Mesendoderm (in vitro differentiated cells): ENCODE measurements at regions not wholly inside any gene's neighbourhood (a gene's known extent, or its start where the extent isn't known, plus 50 kb on each side); places are given as distances from the start of the nearest gene placed in this dataset.
A peak's percentile ranks its signal among the peaks of the same experiment; 100 is the strongest.

Experiments used
- DNase-seq: peaks from one replicate; pipeline ENCODE4 v3.0.0; 2013
- H2AK5ac ChIP-seq: 2 replicates; pipeline ENCODE4 v1.6.1; 2013; ENCODE audit warnings: low read length, inconsistent platforms
- H2BK120ac ChIP-seq: 2 replicates; pipeline ENCODE4 v1.6.1; 2013; ENCODE audit warnings: low read depth, mild to moderate bottlenecking, low read length, moderate library complexity, mixed read lengths
- H2BK15ac ChIP-seq: replicated peaks from 2 replicates; pipeline ENCODE4 v1.6.1; 2013; ENCODE audit warnings: low read depth, mild to moderate bottlenecking, moderate library complexity
- H2BK5ac ChIP-seq: 2 replicates; pipeline ENCODE4 v1.6.1; 2013; ENCODE audit warnings: low read length, inconsistent platforms
- H3K18ac ChIP-seq: 2 replicates; pipeline ENCODE4 v1.6.1; 2013; ENCODE audit warnings: mild to moderate bottlenecking, low read length, mixed read lengths
- H3K23ac ChIP-seq: one replicate; pipeline ENCODE4 v1.6.1; 2013; ENCODE audit warnings: low read length
- H3K27ac ChIP-seq: 2 replicates; pipeline ENCODE4 v1.5.1; 2013; ENCODE audit warnings: low read depth, mild to moderate bottlenecking, inconsistent platforms, low read length, moderate library complexity
- H3K27me3 ChIP-seq: 2 replicates; pipeline ENCODE4 v1.6.1; 2013; ENCODE audit warnings: low read length, control low read depth, mild to moderate bottlenecking, inconsistent platforms; ENCODE audit not compliant: insufficient read depth, poor library complexity
- H3K36me3 ChIP-seq: 2 replicates; pipeline ENCODE4 v1.6.1; 2013; ENCODE audit warnings: low read length, inconsistent platforms; ENCODE audit not compliant: control insufficient read depth, insufficient read depth
- H3K4ac ChIP-seq: one replicate; pipeline ENCODE4 v1.6.1; 2013; ENCODE audit warnings: low read depth, mild to moderate bottlenecking, low read length, moderate library complexity
- H3K4me1 ChIP-seq: 2 replicates; pipeline ENCODE4 v1.6.1; 2013; ENCODE audit warnings: low read depth, low read length, inconsistent platforms; ENCODE audit not compliant: control insufficient read depth
- H3K4me2 ChIP-seq: 2 replicates; pipeline ENCODE4 v1.6.1; 2013; ENCODE audit warnings: low read length
- H3K4me3 ChIP-seq: 2 replicates; pipeline ENCODE4 v1.5.1; 2013; ENCODE audit warnings: mild to moderate bottlenecking, low read length
- H3K56ac ChIP-seq: one replicate; pipeline ENCODE4 v1.6.1; 2013; ENCODE audit warnings: low read length
- H3K79me1 ChIP-seq: 2 replicates; pipeline ENCODE4 v1.6.1; 2013; ENCODE audit warnings: low read length, inconsistent platforms
- H3K79me2 ChIP-seq: 2 replicates; pipeline ENCODE4 v1.6.1; 2013; ENCODE audit warnings: mild to moderate bottlenecking, low read length; ENCODE audit not compliant: control insufficient read depth, insufficient read depth
- H3K9ac ChIP-seq: 2 replicates; pipeline ENCODE4 v1.6.1; 2013; ENCODE audit warnings: low read length, inconsistent platforms
- H4K5ac ChIP-seq: one replicate; pipeline ENCODE4 v1.6.1; 2013; ENCODE audit warnings: low read length
- H4K8ac ChIP-seq: one replicate; pipeline ENCODE4 v1.6.1; 2013; ENCODE audit warnings: low read depth, mild to moderate bottlenecking, control low read depth, low read length, moderate library complexity
- whole genome bisulfite sequencing: extraction: QIAGEN DNeasy Blood & Tissue Kit; methylation state at CpG from one replicate; pipeline ENCODE4 v1.1.7; 2013; ENCODE audit warnings: low lambda C conversion rate, missing lambda C conversion rate; ENCODE audit not compliant: insufficient coverage; ENCODE audit errors: extremely low coverage; 5-methylcytosine and 5-hydroxymethylcytosine counted together

DNA sequence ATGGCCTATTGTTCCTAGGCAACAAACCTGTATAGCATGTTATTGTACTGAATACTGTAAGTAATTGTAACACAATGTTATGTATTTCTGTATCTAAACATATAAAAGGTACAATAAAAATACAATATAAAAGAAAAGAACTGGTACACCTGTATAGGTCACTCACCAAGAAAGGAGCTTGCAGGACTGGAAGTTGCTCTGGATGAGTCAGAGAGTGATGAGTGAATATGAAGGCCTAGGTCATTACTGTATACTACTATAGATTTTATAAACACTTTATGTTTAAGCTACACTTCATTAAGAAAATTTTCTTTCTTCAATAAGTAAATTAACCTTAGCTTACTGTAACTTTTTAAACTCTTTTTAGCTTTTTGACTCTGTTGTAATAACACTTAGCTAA lies 559.9 kb downstream of the PLPP3 start:
- no peak overlapping the region for H4K5ac ChIP-seq
- no peak overlapping the region for H3K27ac ChIP-seq
- no peak overlapping the region for H3K4me2 ChIP-seq
- no peak overlapping the region for H2AK5ac ChIP-seq
- H2BK120ac ChIP-seq = no peak overlapping the region
- no peaks in the 10 kb centered on the region for H3K79me2 ChIP-seq
- DNase-seq = no peak
- H2BK15ac ChIP-seq = no peak overlapping the region
- H3K23ac ChIP-seq = no peak overlapping the region
- H4K8ac ChIP-seq = no peak overlapping the region
- H3K27me3 ChIP-seq = no peaks in the 10 kb centered on the region
- H3K4ac ChIP-seq = no peak overlapping the region
- H3K79me1 ChIP-seq = no peaks in the 10 kb centered on the region
- no peak overlapping the region for H3K4me3 ChIP-seq
- H3K18ac ChIP-seq = no peak overlapping the region
- H3K56ac ChIP-seq = no peak overlapping the region
- no peak overlapping the region for H3K9ac ChIP-seq
- H3K4me1 ChIP-seq = no peaks in the 10 kb centered on the region
- H3K36me3 ChIP-seq = no peaks in the 10 kb centered on the region
- no peak overlapping the region for H2BK5ac ChIP-seq

DNA sequence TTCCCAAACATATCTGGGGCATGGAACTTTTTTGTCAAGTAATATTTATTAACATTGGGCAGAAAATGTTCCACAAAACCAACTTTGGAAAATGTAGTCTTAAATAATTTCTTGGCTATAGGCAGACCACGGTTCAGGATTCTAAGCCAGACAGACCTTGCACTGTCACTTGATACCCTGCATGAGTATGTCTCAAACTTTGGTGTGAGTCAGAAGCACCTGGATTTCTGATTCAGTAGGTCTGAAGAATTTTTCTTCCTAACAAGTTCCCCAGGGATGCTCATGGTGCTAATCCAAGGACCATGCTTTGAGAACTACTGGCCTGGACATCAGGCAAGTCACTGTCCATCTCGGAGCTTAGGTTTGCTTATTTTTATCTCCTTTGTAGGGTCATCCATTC lies 562.0 kb downstream of the PLPP3 start:
- no peaks in the 10 kb centered on the region for H3K4me1 ChIP-seq
- H3K9ac ChIP-seq = no peak overlapping the region
- H3K56ac ChIP-seq = no peak overlapping the region
- no peak overlapping the region for H4K5ac ChIP-seq
- no peak overlapping the region for H3K27ac ChIP-seq
- no peak overlapping the region for H3K23ac ChIP-seq
- no peak overlapping the region for H4K8ac ChIP-seq
- H3K4me2 ChIP-seq = no peak overlapping the region
- no peaks in the 10 kb centered on the region for H3K79me1 ChIP-seq
- no peak overlapping the region for H3K4ac ChIP-seq
- H2BK15ac ChIP-seq = no peak overlapping the region
- H3K18ac ChIP-seq = no peak overlapping the region
- H3K36me3 ChIP-seq = no peaks in the 10 kb centered on the region
- H3K27me3 ChIP-seq = no peaks in the 10 kb centered on the region
- H2AK5ac ChIP-seq = no peak overlapping the region
- no peaks in the 10 kb centered on the region for H3K79me2 ChIP-seq
- H3K4me3 ChIP-seq = no peak overlapping the region
- no peak overlapping the region for H2BK5ac ChIP-seq
- DNase-seq = no peak
- WGBS = no CpG with 5 or more reads among the region's 2 CpGs
- H2BK120ac ChIP-seq = no peak overlapping the region

DNA sequence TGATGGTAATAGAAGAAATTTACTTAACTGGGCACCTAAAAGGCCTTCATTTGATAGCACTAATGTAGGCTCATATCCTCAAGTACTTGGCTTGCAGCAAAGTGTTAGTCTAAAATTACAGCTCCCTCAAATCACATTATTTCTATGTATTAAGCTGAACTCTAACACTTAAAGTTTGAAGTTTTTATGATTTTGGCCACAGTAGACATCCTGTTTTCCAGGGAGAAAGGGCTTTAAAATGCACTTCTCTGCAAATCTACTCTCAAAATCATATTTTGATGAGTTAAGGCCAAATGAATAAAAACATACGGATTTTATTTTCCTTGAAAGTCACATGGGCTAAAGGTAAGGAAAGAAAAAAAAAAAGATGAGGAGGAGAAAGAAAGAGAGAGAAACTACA lies 575.5 kb downstream of the PLPP3 start:
- Histone ChIP-seq H3K4me2 (no peak overlapping the region), H3K27me3 (no peaks in the 10 kb centered on the region), H3K56ac (no peak overlapping the region), H3K23ac (no peak overlapping the region), H3K4me3 (no peak overlapping the region), H2AK5ac (no peak overlapping the region), H3K4me1 (peaks cover 2% of the 10 kb centered on the region), H3K9ac (no peak overlapping the region), H2BK5ac (no peak overlapping the region), H3K36me3 (no peaks in the 10 kb centered on the region), H3K4ac (no peak overlapping the region), H3K79me1 (no peaks in the 10 kb centered on the region), H4K8ac (no peak overlapping the region), H3K27ac (no peak overlapping the region), H2BK120ac (no peak overlapping the region), H2BK15ac (no peak overlapping the region), H3K79me2 (no peaks in the 10 kb centered on the region), H4K5ac (no peak overlapping the region), H3K18ac (no peak overlapping the region)
- no CpG with 5 or more reads among the region's 1 CpG for WGBS
- no peak for DNase-seq

DNA sequence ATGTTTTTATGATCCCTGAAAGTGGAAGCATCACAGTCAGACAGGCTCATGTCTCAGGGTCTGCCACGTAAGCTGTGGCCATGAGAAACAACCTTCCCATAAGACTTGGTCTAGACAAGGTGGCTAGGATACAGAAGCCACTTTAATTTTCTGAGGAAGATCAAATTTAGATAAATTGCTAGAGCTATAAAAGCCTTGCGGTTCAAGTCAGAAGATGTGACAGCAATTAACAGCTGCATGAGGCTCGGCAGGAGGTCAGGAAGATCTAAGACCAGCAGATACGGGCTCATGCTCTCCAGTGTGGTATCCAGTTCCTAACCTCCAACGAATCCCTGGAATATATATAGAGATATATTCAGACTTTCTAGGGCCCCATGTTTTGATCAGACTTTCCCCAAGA lies 577.1 kb downstream of the PLPP3 start:
- Histone ChIP-seq H3K4me3 (no peak overlapping the region), H3K4ac (no peak overlapping the region), H3K27me3 (no peaks in the 10 kb centered on the region), H4K5ac (no peak overlapping the region), H3K79me2 (no peaks in the 10 kb centered on the region), H2BK15ac (no peak overlapping the region), H2AK5ac (no peak overlapping the region), H3K79me1 (no peaks in the 10 kb centered on the region), H3K18ac (no peak overlapping the region), H3K4me1 (peaks cover 2% of the 10 kb centered on the region), H3K27ac (no peak overlapping the region), H3K23ac (no peak overlapping the region), H2BK5ac (no peak overlapping the region), H3K36me3 (no peaks in the 10 kb centered on the region), H3K9ac (no peak overlapping the region), H4K8ac (no peak overlapping the region), H3K56ac (no peak overlapping the region), H3K4me2 (no peak overlapping the region), H2BK120ac (no peak overlapping the region)
- no CpG with 5 or more reads among the region's 5 CpGs for WGBS
- peak; percentile 50 for DNase-seq

DNA sequence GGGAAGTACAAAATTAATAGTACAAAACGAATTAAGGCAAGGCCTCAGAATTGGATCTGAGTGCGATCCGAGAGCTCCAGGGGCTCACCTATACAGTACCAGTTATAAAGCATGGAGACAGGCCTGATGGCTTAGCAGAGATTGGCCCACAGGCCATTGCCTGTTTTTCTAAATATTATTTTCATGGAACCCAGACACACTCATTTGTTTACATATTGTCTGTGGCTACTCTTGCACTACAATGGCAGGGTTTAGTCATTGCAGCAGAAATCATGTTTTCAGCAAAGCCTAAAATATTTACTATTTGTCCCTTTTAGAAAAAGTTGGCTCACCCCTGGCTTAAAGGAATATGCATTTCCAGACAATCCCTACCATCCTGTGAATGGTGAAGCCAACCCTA lies 578.9 kb downstream of the PLPP3 start:
- Histone ChIP-seq H4K8ac (no peak overlapping the region), H3K56ac (no peak overlapping the region), H3K4me2 (no peak overlapping the region), H2BK120ac (no peak overlapping the region), H3K23ac (no peak overlapping the region), H3K79me1 (no peaks in the 10 kb centered on the region), H3K27me3 (no peaks in the 10 kb centered on the region), H3K18ac (no peak overlapping the region), H3K4me1 (peaks cover 2% of the 10 kb centered on the region), H3K79me2 (no peaks in the 10 kb centered on the region), H3K9ac (no peak overlapping the region), H3K4me3 (no peak overlapping the region), H3K4ac (no peak overlapping the region), H3K36me3 (no peaks in the 10 kb centered on the region), H4K5ac (no peak overlapping the region), H2AK5ac (no peak overlapping the region), H3K27ac (no peak overlapping the region), H2BK5ac (no peak overlapping the region), H2BK15ac (no peak overlapping the region)
- WGBS = no CpG with 5 or more reads among the region's 3 CpGs
- DNase-seq = no peak

DNA sequence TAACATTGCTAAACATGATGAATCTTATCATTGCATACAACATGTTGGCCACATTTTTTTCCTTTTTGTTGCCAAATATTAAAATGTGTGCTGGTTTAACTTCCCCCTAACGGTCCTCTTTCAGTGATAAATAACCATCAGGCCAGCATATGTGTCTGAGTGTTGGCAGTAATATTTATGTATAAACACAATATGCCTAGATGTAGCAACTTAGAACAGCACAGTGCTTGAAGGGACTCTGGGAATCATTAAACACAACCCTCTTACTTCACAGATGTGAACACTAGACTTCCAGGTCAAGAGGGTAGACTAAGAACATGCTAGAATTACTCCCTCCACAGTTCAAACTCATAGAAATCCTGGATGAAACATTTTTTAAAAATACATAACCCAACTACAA lies 581.8 kb downstream of the PLPP3 start:
- Histone ChIP-seq H3K4me3 (no peak overlapping the region), H3K27me3 (no peaks in the 10 kb centered on the region), H3K4ac (no peak overlapping the region), H2BK15ac (no peak overlapping the region), H3K79me1 (no peaks in the 10 kb centered on the region), H3K9ac (no peak overlapping the region), H3K18ac (no peak overlapping the region), H3K36me3 (no peaks in the 10 kb centered on the region), H3K4me2 (no peak overlapping the region), H3K23ac (no peak overlapping the region), H4K5ac (no peak overlapping the region), H3K56ac (no peak overlapping the region), H2BK5ac (no peak overlapping the region), H3K79me2 (no peaks in the 10 kb centered on the region), H4K8ac (no peak overlapping the region), H2AK5ac (no peak overlapping the region), H3K27ac (no peak overlapping the region), H2BK120ac (no peak overlapping the region), H3K4me1 (peaks cover 2% of the 10 kb centered on the region)
- no CpG with 5 or more reads among the region's 1 CpG for WGBS
- DNase-seq = no peak
